ENCODE measurements at regions not wholly inside any gene's neighbourhood (a gene's known extent, or its start where the extent isn't known, plus 50 kb on each side); places are given as distances from the start of the nearest gene placed in this dataset.

GRCh38 chr6:148112851-148113319, 229.8 kb upstream of the SASH1 start:
- no peak for TF ChIP-seq CTCF (IDR thresholded peaks at IDR 0.05; ENCODE audit: insufficient read depth, low read length, poor library complexity, severe bottlenecking)
- DNase-seq (ENCODE audit: extremely low read depth, insufficient read length): no peak
- Histone ChIP-seq H3K4me3 (replicated peaks; ENCODE audit: low read depth, low read length) (no peak overlapping the region), H3K36me3 (ENCODE audit: control insufficient read depth, insufficient read depth, low read length) (no peaks in the 10 kb centered on the region), H3K27me3 (replicated peaks; ENCODE audit: control insufficient read depth, insufficient read depth, low read length) (no peaks in the 10 kb centered on the region; the same call in 1 of the 2 replicates)

- no peak for TF ChIP-seq CTCF (IDR thresholded peaks at IDR 0.05; ENCODE audit: insufficient read depth, low read length, poor library complexity, severe bottlenecking)
Observed at GRCh38 chr6:148116001-148116400, 226.6 kb upstream of the SASH1 start.

GRCh38 chr6:148118244-148118643, 224.4 kb upstream of the SASH1 start:
- no peak for TF ChIP-seq CTCF (IDR thresholded peaks at IDR 0.05; ENCODE audit: insufficient read depth, low read length, poor library complexity, severe bottlenecking)
- no peak overlapping the region for H3K4me3 ChIP-seq (replicated peaks; ENCODE audit: low read depth, low read length)
- H3K36me3 ChIP-seq (ENCODE audit: control insufficient read depth, insufficient read depth, low read length): no peaks in the 10 kb centered on the region
- DNase-seq (ENCODE audit: extremely low read depth, insufficient read length): no peak
- H3K27me3 ChIP-seq (replicated peaks; ENCODE audit: control insufficient read depth, insufficient read depth, low read length): no peaks in the 10 kb centered on the region

More at GRCh38 chr6:148116001-148116400, 226.6 kb upstream of the SASH1 start:
- H3K36me3 ChIP-seq (ENCODE audit: control insufficient read depth, insufficient read depth, low read length): no peaks in the 10 kb centered on the region
- no peak overlapping the region for H3K4me3 ChIP-seq (replicated peaks; ENCODE audit: low read depth, low read length)
- no peaks in the 10 kb centered on the region for H3K27me3 ChIP-seq (replicated peaks; ENCODE audit: control insufficient read depth, insufficient read depth, low read length)
- no peak for DNase-seq (ENCODE audit: extremely low read depth, insufficient read length)

GRCh38 chr6:148128014-148128730, 214.5 kb upstream of the SASH1 start:
- DNase-seq (ENCODE audit: extremely low read depth, insufficient read length): no peak
- no peaks in the 10 kb centered on the region for H3K27me3 ChIP-seq (replicated peaks; ENCODE audit: control insufficient read depth, insufficient read depth, low read length)
- H3K4me3 ChIP-seq (replicated peaks; ENCODE audit: low read depth, low read length): no peak overlapping the region
- no peaks in the 10 kb centered on the region for H3K36me3 ChIP-seq (ENCODE audit: control insufficient read depth, insufficient read depth, low read length)
- TF ChIP-seq CTCF (IDR thresholded peaks at IDR 0.05; ENCODE audit: insufficient read depth, low read length, poor library complexity, severe bottlenecking): no peak

- TF ChIP-seq CTCF (IDR thresholded peaks at IDR 0.05; ENCODE audit: insufficient read depth, low read length, poor library complexity, severe bottlenecking): no peak
- no peaks in the 10 kb centered on the region; the same call in 1 of the 2 replicates for H3K27me3 ChIP-seq (replicated peaks; ENCODE audit: control insufficient read depth, insufficient read depth, low read length)
- no peak overlapping the region for H3K4me3 ChIP-seq (replicated peaks; ENCODE audit: low read depth, low read length)
- H3K36me3 ChIP-seq (ENCODE audit: control insufficient read depth, insufficient read depth, low read length): no peaks in the 10 kb centered on the region
- DNase-seq (ENCODE audit: extremely low read depth, insufficient read length): no peak
Observed at GRCh38 chr6:148134592-148134991, 208.0 kb upstream of the SASH1 start.

Measured in GM06990 (cell line).